ENCODE measurements at regions not wholly inside any gene's neighbourhood (a gene's known extent, or its start where the extent isn't known, plus 50 kb on each side); places are given as distances from the start of the nearest gene placed in this dataset.

- no peak overlapping the region for H2BK15ac ChIP-seq (ENCODE audit: low read depth, low read length)
- peaks cover 2 to 8% of the 10 kb centered on the region in 2 experiments; a peak in 1 of 4 replicates for H3K4me1 Mint-ChIP-seq
- no peak overlapping the region for H3K27ac Mint-ChIP-seq
- H3K4ac ChIP-seq (ENCODE audit: low read depth, low read length) = no peak overlapping the region
- no peaks in the 10 kb centered on the region for H3K4me1 ChIP-seq (ENCODE audit: insufficient read depth, low read length)
- TF ChIP-seq, protein P1, sequence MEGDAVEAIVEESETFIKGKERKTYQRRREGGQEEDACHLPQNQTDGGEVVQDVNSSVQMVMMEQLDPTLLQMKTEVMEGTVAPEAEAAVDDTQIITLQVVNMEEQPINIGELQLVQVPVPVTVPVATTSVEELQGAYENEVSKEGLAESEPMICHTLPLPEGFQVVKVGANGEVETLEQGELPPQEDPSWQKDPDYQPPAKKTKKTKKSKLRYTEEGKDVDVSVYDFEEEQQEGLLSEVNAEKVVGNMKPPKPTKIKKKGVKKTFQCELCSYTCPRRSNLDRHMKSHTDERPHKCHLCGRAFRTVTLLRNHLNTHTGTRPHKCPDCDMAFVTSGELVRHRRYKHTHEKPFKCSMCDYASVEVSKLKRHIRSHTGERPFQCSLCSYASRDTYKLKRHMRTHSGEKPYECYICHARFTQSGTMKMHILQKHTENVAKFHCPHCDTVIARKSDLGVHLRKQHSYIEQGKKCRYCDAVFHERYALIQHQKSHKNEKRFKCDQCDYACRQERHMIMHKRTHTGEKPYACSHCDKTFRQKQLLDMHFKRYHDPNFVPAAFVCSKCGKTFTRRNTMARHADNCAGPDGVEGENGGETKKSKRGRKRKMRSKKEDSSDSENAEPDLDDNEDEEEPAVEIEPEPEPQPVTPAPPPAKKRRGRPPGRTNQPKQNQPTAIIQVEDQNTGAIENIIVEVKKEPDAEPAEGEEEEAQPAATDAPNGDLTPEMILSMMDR (conservative IDR thresholded peaks at IDR 0.05) = no peak
- H2BK20ac ChIP-seq (ENCODE audit: low read depth, low read length, poor library complexity, severe bottlenecking) = no peak overlapping the region
- no peaks in the 10 kb centered on the region for H3K79me1 ChIP-seq (ENCODE audit: insufficient read depth, low read depth, low read length, poor library complexity, severe bottlenecking)
- no peak overlapping the region for H3K23ac ChIP-seq (ENCODE audit: insufficient read length, low read depth, low read length)
- no peak overlapping the region for H3T11ph ChIP-seq (ENCODE audit: low read length)
- no peak overlapping the region for H4K5ac ChIP-seq (ENCODE audit: insufficient read length, low read depth, low read length)
- no peaks in the 10 kb centered on the region for H3K9me3 ChIP-seq (ENCODE audit: control insufficient read depth, low read depth, low read length)
- WGBS (ENCODE audit: extremely low coverage, insufficient read length, low lambda C conversion rate) = no CpG with 5 or more reads among the region's 7 CpGs
- H3K18ac ChIP-seq (ENCODE audit: insufficient read length, low read depth, low read length) = no peak overlapping the region
- peaks cover 7 to 11% of the 10 kb centered on the region in 2 experiments; a peak in 4 of 5 replicates for H3K9me3 Mint-ChIP-seq
- no peak overlapping the region for H2AK5ac ChIP-seq (ENCODE audit: insufficient read length, low read length)
- H3K9ac ChIP-seq (ENCODE audit: extremely low read depth, insufficient read length, low read length) = no peak overlapping the region
- H3K4me2 ChIP-seq (ENCODE audit: insufficient read depth, insufficient read length, low read length) = no peak overlapping the region
- no peaks in the 10 kb centered on the region for H3K23me2 ChIP-seq (ENCODE audit: insufficient read length, low read depth, low read length, poor library complexity, severe bottlenecking)
- H2AFZ ChIP-seq (ENCODE audit: low read length) = no peak overlapping the region
- no peak overlapping the region for H4K91ac ChIP-seq (ENCODE audit: insufficient read length, low read depth, low read length)
- H2BK12ac ChIP-seq (ENCODE audit: insufficient read length, low read depth, low read length) = no peak overlapping the region
- no peak overlapping the region for H3K4me3 Mint-ChIP-seq
- no peaks in the 10 kb centered on the region; the same call in 1 of the 2 replicates for H3K27me3 Mint-ChIP-seq (ENCODE audit: low read depth)
- no peak overlapping the region for H3K27ac ChIP-seq (ENCODE audit: insufficient read length, low read depth, low read length)
- no peak overlapping the region for H3K56ac ChIP-seq (ENCODE audit: insufficient read length, low read depth, low read length)
- H3K79me2 ChIP-seq (ENCODE audit: insufficient read depth, low read length) = no peaks in the 10 kb centered on the region
- H4K20me1 ChIP-seq (ENCODE audit: control insufficient read depth, insufficient read depth, insufficient read length) = no peaks in the 10 kb centered on the region
- DNase-seq = no peak
- H3K27me3 ChIP-seq (ENCODE audit: insufficient read depth, low read length) = no peaks in the 10 kb centered on the region
- no peak overlapping the region for H2BK5ac ChIP-seq (ENCODE audit: insufficient read length, low read length)
- no peak overlapping the region for H3K14ac ChIP-seq (ENCODE audit: insufficient read depth, low read length)
- no peak overlapping the region for H2BK120ac ChIP-seq (ENCODE audit: low read depth, low read length, poor library complexity, severe bottlenecking)
- H3K36me3 Mint-ChIP-seq (ENCODE audit: insufficient read depth in 1 of 3, low read depth in 3 of 3) = peaks cover 0 to 9% (median 2%) of the 10 kb centered on the region in 3 experiments; a peak in 3 of 7 replicates
- no peak overlapping the region for H4K8ac ChIP-seq (replicated peaks; ENCODE audit: insufficient read length, low read depth, low read length)
Measured at GRCh38 chr3:194890091-194890490, 204.4 kb downstream of the FAM43A start.
